PC-3 (cell line): ENCODE measurements at regions not wholly inside any gene's neighbourhood (a gene's known extent, or its start where the extent isn't known, plus 50 kb on each side); places are given as distances from the start of the nearest gene placed in this dataset.

Experiments used
- EZH2 ChIP-seq: fragments of 300-600 bp; sonication (generic); IDR thresholded peaks from one replicate; pipeline ENCODE4 v1.6.1; 2017; ENCODE audit warnings: antibody characterized with exemption, mild to moderate bottlenecking, low read length; ENCODE audit not compliant: unreplicated experiment
- TF ChIP-seq, protein P1 (sequence below): fragments of 300-600 bp; sonication (generic); conservative IDR thresholded peaks from 2 replicates; pipeline ENCODE4 v1.5.1; 2017; ENCODE audit warnings: antibody characterized with exemption, low read depth, mild to moderate bottlenecking, low read length

DNA sequence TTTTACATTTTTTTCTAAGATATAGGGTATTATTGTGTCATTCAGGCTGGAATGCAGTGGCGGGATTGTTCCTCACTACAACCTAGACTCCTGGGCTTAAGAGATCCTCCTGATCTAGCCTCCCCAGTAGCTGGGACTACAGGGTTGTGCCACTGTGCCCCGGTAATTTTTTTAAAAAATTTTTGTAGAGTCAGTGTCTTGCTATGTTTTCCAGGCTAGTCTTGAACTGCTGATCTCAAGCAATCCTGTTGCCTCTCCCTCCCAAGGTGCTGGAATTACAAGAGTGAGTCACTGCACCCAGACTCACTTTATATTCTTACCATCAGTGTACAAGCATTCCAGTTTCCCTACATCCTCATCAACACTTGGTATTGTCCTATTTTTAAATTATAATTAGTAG lies 156.4 kb upstream of the GYPA start:
- TF ChIP-seq, protein P1, sequence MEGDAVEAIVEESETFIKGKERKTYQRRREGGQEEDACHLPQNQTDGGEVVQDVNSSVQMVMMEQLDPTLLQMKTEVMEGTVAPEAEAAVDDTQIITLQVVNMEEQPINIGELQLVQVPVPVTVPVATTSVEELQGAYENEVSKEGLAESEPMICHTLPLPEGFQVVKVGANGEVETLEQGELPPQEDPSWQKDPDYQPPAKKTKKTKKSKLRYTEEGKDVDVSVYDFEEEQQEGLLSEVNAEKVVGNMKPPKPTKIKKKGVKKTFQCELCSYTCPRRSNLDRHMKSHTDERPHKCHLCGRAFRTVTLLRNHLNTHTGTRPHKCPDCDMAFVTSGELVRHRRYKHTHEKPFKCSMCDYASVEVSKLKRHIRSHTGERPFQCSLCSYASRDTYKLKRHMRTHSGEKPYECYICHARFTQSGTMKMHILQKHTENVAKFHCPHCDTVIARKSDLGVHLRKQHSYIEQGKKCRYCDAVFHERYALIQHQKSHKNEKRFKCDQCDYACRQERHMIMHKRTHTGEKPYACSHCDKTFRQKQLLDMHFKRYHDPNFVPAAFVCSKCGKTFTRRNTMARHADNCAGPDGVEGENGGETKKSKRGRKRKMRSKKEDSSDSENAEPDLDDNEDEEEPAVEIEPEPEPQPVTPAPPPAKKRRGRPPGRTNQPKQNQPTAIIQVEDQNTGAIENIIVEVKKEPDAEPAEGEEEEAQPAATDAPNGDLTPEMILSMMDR = no peak
- TF ChIP-seq EZH2 = no peak
